GM06990 (cell line): ENCODE measurements at regions not wholly inside any gene's neighbourhood (a gene's known extent, or its start where the extent isn't known, plus 50 kb on each side); places are given as distances from the start of the nearest gene placed in this dataset.

Experiments used
- DNase-seq: peaks from one replicate; pipeline ENCODE4 v3.0.0-alpha.2; 2011; ENCODE audit not compliant: insufficient read length; ENCODE audit errors: extremely low read depth
- H3K27me3 ChIP-seq: replicated peaks from 2 replicates; pipeline ENCODE4 v1.6.0; 2011; ENCODE audit warnings: low read length; ENCODE audit not compliant: control insufficient read depth, insufficient read depth
- H3K36me3 ChIP-seq: 2 replicates; pipeline ENCODE4 v1.5.1; 2011; ENCODE audit warnings: low read length; ENCODE audit not compliant: control insufficient read depth, insufficient read depth
- H3K4me3 ChIP-seq: replicated peaks from 2 replicates; pipeline ENCODE4 v1.5.1; 2011; ENCODE audit warnings: low read depth, mild to moderate bottlenecking, control low read depth, low read length
- TF ChIP-seq, protein P1 (sequence below): IDR thresholded peaks from 2 replicates; pipeline ENCODE4 v1.5.1; 2011; ENCODE audit warnings: low read length, control low read depth, mild to moderate bottlenecking, inconsistent platforms; ENCODE audit not compliant: insufficient read depth, poor library complexity, severe bottlenecking

DNA sequence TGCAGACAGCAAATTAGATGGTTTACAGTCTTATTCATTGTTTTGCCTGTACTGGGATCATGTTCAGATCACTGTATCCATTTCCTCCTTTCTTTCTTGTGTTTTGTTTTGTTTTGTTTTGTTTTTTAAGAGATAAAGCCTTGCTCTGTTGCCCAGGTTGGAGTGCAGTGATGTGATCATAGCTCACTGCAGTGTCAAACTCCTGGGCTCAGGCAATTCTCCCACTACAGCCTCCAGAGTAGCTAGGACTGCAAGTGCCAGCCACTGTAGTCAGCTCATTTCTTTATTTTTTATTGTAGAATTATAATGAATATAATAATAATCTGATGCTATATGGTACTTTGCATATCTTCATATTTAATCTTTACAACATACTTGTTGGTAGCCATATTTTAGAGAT, 403.7 kb upstream of the B3GALT2 start:
- no peaks in the 10 kb centered on the region for H3K27me3 ChIP-seq
- no peaks in the 10 kb centered on the region for H3K36me3 ChIP-seq
- no peak for DNase-seq
- TF ChIP-seq, protein P1, sequence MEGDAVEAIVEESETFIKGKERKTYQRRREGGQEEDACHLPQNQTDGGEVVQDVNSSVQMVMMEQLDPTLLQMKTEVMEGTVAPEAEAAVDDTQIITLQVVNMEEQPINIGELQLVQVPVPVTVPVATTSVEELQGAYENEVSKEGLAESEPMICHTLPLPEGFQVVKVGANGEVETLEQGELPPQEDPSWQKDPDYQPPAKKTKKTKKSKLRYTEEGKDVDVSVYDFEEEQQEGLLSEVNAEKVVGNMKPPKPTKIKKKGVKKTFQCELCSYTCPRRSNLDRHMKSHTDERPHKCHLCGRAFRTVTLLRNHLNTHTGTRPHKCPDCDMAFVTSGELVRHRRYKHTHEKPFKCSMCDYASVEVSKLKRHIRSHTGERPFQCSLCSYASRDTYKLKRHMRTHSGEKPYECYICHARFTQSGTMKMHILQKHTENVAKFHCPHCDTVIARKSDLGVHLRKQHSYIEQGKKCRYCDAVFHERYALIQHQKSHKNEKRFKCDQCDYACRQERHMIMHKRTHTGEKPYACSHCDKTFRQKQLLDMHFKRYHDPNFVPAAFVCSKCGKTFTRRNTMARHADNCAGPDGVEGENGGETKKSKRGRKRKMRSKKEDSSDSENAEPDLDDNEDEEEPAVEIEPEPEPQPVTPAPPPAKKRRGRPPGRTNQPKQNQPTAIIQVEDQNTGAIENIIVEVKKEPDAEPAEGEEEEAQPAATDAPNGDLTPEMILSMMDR = no peak
- H3K4me3 ChIP-seq = no peak overlapping the region

DNA sequence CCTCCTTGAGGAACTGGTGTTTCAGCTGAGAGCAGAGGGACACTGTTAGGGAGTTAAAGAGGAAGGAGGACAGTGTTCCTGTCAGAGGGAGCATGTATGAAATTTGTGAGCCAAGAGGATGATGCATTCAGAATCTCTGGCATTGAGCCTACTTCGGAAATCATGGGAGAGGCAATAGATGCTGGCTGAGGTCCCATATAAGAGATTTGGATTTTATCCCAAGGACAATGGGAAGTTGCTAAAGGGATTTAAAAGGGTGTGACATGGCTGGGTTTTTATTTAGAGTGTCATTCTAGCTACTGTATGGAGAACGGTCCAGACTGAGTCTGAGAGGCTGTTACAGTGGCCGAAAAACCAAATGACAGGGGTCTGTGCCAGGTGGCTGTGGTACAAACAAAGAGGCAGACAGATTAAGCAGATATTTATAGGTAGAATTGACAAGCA, 403.2 kb upstream of the B3GALT2 start:
- Histone ChIP-seq H3K36me3 (no peaks in the 10 kb centered on the region), H3K27me3 (no peaks in the 10 kb centered on the region), H3K4me3 (no peak overlapping the region)
- TF ChIP-seq, protein P1 = no peak
- no peak for DNase-seq

DNA sequence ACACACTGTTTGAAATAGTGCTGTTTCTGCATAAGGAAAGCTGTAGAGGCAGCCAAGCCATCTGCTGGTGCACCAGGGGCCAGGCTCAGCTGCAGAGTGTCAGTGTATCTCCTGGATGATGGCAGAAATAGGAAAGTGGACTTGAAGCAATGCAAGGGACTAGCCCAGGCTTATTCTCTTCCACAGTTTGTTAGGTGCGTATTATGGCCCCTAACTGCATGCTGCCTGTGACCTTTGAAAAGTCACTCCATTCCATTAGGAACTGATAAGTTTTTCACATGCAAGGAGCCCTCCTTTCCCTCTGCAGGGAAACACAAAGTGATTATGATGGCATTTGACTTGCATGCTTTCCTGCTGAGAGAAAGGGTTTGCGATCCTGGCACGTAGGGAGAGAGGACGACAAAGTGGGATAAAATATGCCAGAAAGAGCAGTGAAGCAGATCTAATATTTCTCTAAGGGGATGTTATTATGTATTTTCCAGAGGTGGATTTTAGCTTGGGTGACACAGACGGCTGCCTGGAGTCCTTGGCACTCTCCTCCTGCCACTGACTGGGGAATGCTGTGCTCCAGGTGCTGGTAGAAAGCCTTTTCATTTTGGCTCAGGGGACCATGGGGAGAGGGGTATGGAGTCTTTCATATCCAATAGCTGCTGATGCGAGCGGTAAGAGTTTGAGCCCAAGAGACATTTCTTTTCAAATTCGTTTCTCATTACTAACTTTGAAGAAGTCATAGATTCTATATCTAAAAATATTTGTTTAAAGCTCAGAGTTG, 402.1 kb upstream of the B3GALT2 start:
- Histone ChIP-seq H3K27me3 (no peaks in the 10 kb centered on the region), H3K36me3 (no peaks in the 10 kb centered on the region), H3K4me3 (no peak overlapping the region)
- TF ChIP-seq, protein P1 = no peak
- DNase-seq = no peak

DNA sequence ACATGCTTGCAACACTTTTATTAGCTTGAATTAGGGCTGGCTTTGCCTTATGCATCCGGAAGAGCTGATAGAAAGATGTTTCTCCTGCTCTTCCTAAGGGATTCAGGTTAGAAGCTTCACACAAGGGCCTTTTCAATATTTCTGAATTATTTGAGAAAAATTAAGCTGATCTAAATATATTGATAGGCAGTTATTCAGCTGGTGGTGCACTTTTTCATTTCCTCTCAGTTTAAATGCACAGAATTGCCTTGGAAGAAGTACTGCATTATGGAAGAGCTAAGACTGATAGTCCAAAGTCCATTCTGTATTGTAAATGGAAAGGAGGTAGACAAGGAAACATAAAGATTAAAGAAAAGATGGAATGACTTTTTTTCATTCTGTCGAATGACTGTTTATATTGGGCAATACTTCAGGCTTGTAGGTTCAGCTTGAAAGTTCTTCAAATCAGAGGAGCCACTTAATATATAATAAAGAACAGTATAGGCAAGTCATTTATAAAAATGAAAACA, 398.4 kb upstream of the B3GALT2 start:
- TF ChIP-seq, protein P1 = no peak
- no peak overlapping the region for H3K4me3 ChIP-seq

DNA sequence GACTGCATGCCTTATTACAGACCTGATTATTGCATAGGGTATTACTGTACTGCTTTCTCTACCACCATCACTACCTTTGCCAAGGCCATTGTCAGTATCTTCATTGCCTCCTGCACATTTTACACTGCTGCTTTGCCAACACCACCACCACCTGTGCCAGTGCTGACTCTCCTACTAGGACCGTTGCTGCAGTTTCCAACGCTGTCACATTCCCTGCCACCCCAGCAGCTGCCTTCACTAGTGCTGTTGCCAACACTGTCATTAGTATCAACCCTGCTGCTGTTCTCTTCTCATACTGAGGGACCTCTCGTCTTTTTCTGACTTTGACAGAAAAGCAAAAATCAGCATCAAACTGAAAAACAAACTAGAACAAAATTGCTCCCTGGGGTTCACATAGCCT, 394.9 kb upstream of the B3GALT2 start:
- TF ChIP-seq, protein P1 = no peak
- Histone ChIP-seq H3K4me3 (no peak overlapping the region), H3K36me3 (no peaks in the 10 kb centered on the region), H3K27me3 (no peaks in the 10 kb centered on the region)
- DNase-seq = no peak

More for the DNA sequence above, 398.4 kb upstream of the B3GALT2 start:
- Histone ChIP-seq H3K27me3 (no peaks in the 10 kb centered on the region), H3K36me3 (no peaks in the 10 kb centered on the region)
- no peak for DNase-seq
